ENCODE measurements at regions not wholly inside any gene's neighbourhood (a gene's known extent, or its start where the extent isn't known, plus 50 kb on each side); places are given as distances from the start of the nearest gene placed in this dataset.

GRCh38 chr12:18966954-18967353, 162.6 kb upstream of the PLEKHA5 start:
- Histone ChIP-seq H2AFZ (ENCODE audit: low read length) (no peak overlapping the region), H3K9me2 (replicated peaks; ENCODE audit: insufficient read depth, low read length) (no peaks in the 10 kb centered on the region), H3K36me3 (replicated peaks; ENCODE audit: insufficient read depth, low read length) (no peaks in the 10 kb centered on the region), H3K27ac (ENCODE audit: low read length) (no peak overlapping the region), H3K79me2 (ENCODE audit: low read length) (no peaks in the 10 kb centered on the region), H3K27me3 (replicated peaks; ENCODE audit: insufficient read depth, low read length) (no peaks in the 10 kb centered on the region), H4K20me1 (ENCODE audit: insufficient read depth, low read length) (no peaks in the 10 kb centered on the region), H3K4me1 (ENCODE audit: low read length) (no peaks in the 10 kb centered on the region), H3K9ac (ENCODE audit: low read length) (no peak overlapping the region), H3K9me3 (replicated peaks; ENCODE audit: insufficient read depth, low read length) (no peaks in the 10 kb centered on the region), H3K4me3 (ENCODE audit: low read length) (no peak overlapping the region), H3K4me2 (ENCODE audit: low read depth, low read length) (no peak overlapping the region), H3F3A (ENCODE audit: insufficient read depth, low read length) (no peaks in the 10 kb centered on the region)
- TF ChIP-seq CTCF (IDR thresholded peaks at IDR 0.05; ENCODE audit: low read length) (no peak), EZH2phosphoT487 (IDR thresholded peaks at IDR 0.05; ENCODE audit: low read length) (no peak), EZH2 (optimal IDR thresholded peaks at IDR 0.05; ENCODE audit: low read depth, low read length) (no peak)
- no peak for DNase-seq

GRCh38 chr12:18967814-18968213, 161.7 kb upstream of the PLEKHA5 start:
- H3K4me2 ChIP-seq (ENCODE audit: low read depth, low read length): no peak overlapping the region
- no peaks in the 10 kb centered on the region for H4K20me1 ChIP-seq (ENCODE audit: insufficient read depth, low read length)
- H3K9ac ChIP-seq (ENCODE audit: low read length): no peak overlapping the region
- no peak overlapping the region for H2AFZ ChIP-seq (ENCODE audit: low read length)
- H3K9me3 ChIP-seq (replicated peaks; ENCODE audit: insufficient read depth, low read length): no peaks in the 10 kb centered on the region
- no peaks in the 10 kb centered on the region for H3K27me3 ChIP-seq (replicated peaks; ENCODE audit: insufficient read depth, low read length)
- no peaks in the 10 kb centered on the region for H3K36me3 ChIP-seq (replicated peaks; ENCODE audit: insufficient read depth, low read length)
- no peaks in the 10 kb centered on the region for H3K9me2 ChIP-seq (replicated peaks; ENCODE audit: insufficient read depth, low read length)
- no peaks in the 10 kb centered on the region for H3K4me1 ChIP-seq (ENCODE audit: low read length)
- H3F3A ChIP-seq (ENCODE audit: insufficient read depth, low read length): no peaks in the 10 kb centered on the region
- H3K27ac ChIP-seq (ENCODE audit: low read length): no peak overlapping the region
- H3K79me2 ChIP-seq (ENCODE audit: low read length): no peaks in the 10 kb centered on the region
- H3K4me3 ChIP-seq (ENCODE audit: low read length): no peak overlapping the region
- DNase-seq: no peak
- TF ChIP-seq EZH2 (optimal IDR thresholded peaks at IDR 0.05; ENCODE audit: low read depth, low read length) (no peak), CTCF (IDR thresholded peaks at IDR 0.05; ENCODE audit: low read length) (no peak), EZH2phosphoT487 (IDR thresholded peaks at IDR 0.05; ENCODE audit: low read length) (no peak)

GRCh38 chr12:18969512-18969911, 160.0 kb upstream of the PLEKHA5 start:
- Histone ChIP-seq H3K9me2 (replicated peaks; ENCODE audit: insufficient read depth, low read length) (no peaks in the 10 kb centered on the region), H3K27me3 (replicated peaks; ENCODE audit: insufficient read depth, low read length) (no peaks in the 10 kb centered on the region), H3K4me2 (ENCODE audit: low read depth, low read length) (no peak overlapping the region), H2AFZ (ENCODE audit: low read length) (no peak overlapping the region), H4K20me1 (ENCODE audit: insufficient read depth, low read length) (no peaks in the 10 kb centered on the region), H3K36me3 (replicated peaks; ENCODE audit: insufficient read depth, low read length) (no peaks in the 10 kb centered on the region), H3K4me1 (ENCODE audit: low read length) (no peaks in the 10 kb centered on the region), H3K79me2 (ENCODE audit: low read length) (no peaks in the 10 kb centered on the region), H3K4me3 (ENCODE audit: low read length) (no peak overlapping the region), H3K27ac (ENCODE audit: low read length) (no peak overlapping the region), H3K9ac (ENCODE audit: low read length) (no peak overlapping the region), H3K9me3 (replicated peaks; ENCODE audit: insufficient read depth, low read length) (no peaks in the 10 kb centered on the region), H3F3A (ENCODE audit: insufficient read depth, low read length) (no peaks in the 10 kb centered on the region)
- DNase-seq: no peak
- TF ChIP-seq CTCF (IDR thresholded peaks at IDR 0.05; ENCODE audit: low read length) (no peak), EZH2phosphoT487 (IDR thresholded peaks at IDR 0.05; ENCODE audit: low read length) (no peak), EZH2 (optimal IDR thresholded peaks at IDR 0.05; ENCODE audit: low read depth, low read length) (no peak)
